Heart right ventricle (tissue), 16 donors: ENCODE measurements at regions not wholly inside any gene's neighbourhood (a gene's known extent, or its start where the extent isn't known, plus 50 kb on each side); places are given as distances from the start of the nearest gene placed in this dataset.

Source experiments
- ATAC-seq, 8 donors: fragments of 200-7000 bp; cut with Tn5 transposase; one replicate each; pipeline ENCODE4 v1.9.1; 2020; ENCODE audit warnings: mild to moderate bottlenecking in 8 of 8, moderate library complexity in 8 of 8, moderate number of reproducible peaks in 1 of 8
- DNase-seq, 2 donors: peaks; one replicate each; pipeline ENCODE4 v3.0.0-alpha.2; 2020
- H3K27ac ChIP-seq, 10 donors: fragments of 200-600 bp; sonication (generic) in 2 of 10; one replicate each; pipeline versions ENCODE4 v1.5.0 to v1.8.0; 2020 to 2022; ENCODE audit warnings: mild to moderate bottlenecking in 3 of 10
- H3K27me3 ChIP-seq, 7 donors: fragments of 200-600 bp; one replicate each; pipeline ENCODE4 v1.8.0; 2021 to 2022; ENCODE audit warnings: mild to moderate bottlenecking in 2 of 7
- H3K36me3 ChIP-seq, 9 donors: fragments of 200-600 bp; sonication (generic) in 1 of 9; one replicate each; pipeline versions ENCODE4 v1.5.0 to v1.8.0; 2020 to 2022; ENCODE audit warnings: mild to moderate bottlenecking in 2 of 9
- H3K4me1 ChIP-seq, 9 donors: fragments of 200-600 bp; sonication (generic) in 1 of 9; one replicate each; pipeline versions ENCODE4 v1.5.0 to v1.8.0; 2020 to 2022; ENCODE audit warnings: mild to moderate bottlenecking in 4 of 9
- H3K4me3 ChIP-seq, 10 donors: fragments of 200-600 bp; sonication (generic) in 2 of 10; one replicate each; pipeline versions ENCODE4 v1.5.0 to v1.8.0; 2020 to 2022; ENCODE audit warnings: mild to moderate bottlenecking in 7 of 10, moderate library complexity in 2 of 10
- H3K9me3 ChIP-seq, 11 donors: fragments of 200-600 bp in 10 of 11; sonication (generic) in 2 of 11; one replicate each; pipeline versions ENCODE4 v1.5.0 to v1.8.0; 2013 to 2022; ENCODE audit warnings: mild to moderate bottlenecking in 2 of 11, control low read depth in 1 of 11, moderate library complexity in 1 of 11
- WGBS, 2 donors: extraction: QIAGEN DNeasy Blood & Tissue Kit; methylation state at CpG; one replicate each; pipeline ENCODE4 v1.1.7; 2013; ENCODE audit warnings: inconsistent platforms in 1 of 2; 5-methylcytosine and 5-hydroxymethylcytosine counted together
- intact Hi-C, 10 donors: fragments of 100-400 bp; cut with DNase I; formaldehyde crosslinking; loops; one replicate each; pipeline versions ENCODE4 v1.11.1 to v1.14.2; 2022
- TF ChIP-seq, protein P1 (sequence below), 9 donors: fragments of 200-600 bp; sonication (generic) in 2 of 9; IDR thresholded peaks; one replicate each; pipeline versions ENCODE4 v1.5.0 to v1.8.0; 2021 to 2022; ENCODE audit warnings: antibody characterized with exemption in 9 of 9, mild to moderate bottlenecking in 5 of 9, moderate library complexity in 1 of 9
- donor health status: Arrhythmogenic right ventricular cardiomyopathy.
- donor health status: ischemic (EF 13 %, LVEDD 7.1; RV severe dilation, severe dysfunction).
- donor health status: healthy with polysubstance abuse.
- donor health status: DM: no; HTN: yes; CAD: no.
- donor health status: DM: no; HTN: no; CAD: no.
- donor health status: ischemic (EF 25% LVEDD 6.9; RV normal size, moderate dysfunction).
- donor health status: ischemic (EF 25% LVEDD 5.7; RV mildly dilated, moderate dysfunction).
- donor health status: healthy.
- donor health status: DM: yes; HTN: yes; CAD: no.
- donor health status: Ischemic cardiomyopathy.
- donor health status: ischemic (EF 35%, LVEDD 5.7; RV mildly dilated, moderate dysfunction).
- donor health status: nonischemic (EF 11% LVEDD 7.7; RV severe dilation, severe dysfunction).
- donor health status: DM: yes; HTN: yes; CAD: no.
- donor health status: PGD.
- donor health status: ischemic (EF 29% LVEDD 5.4; RV normal size, mild dysfunction).
- donor health status: nonischemic (EF 23%, LVEDD 6.1; RV moderate dilation, normal function).

GRCh38 chr11:11750017-11750878, 91.5 kb upstream of the USP47 start:
- H3K27me3 ChIP-seq = no peaks in the 10 kb centered on the region
- no peaks in the 10 kb centered on the region for H3K36me3 ChIP-seq
- TF ChIP-seq, protein P1, sequence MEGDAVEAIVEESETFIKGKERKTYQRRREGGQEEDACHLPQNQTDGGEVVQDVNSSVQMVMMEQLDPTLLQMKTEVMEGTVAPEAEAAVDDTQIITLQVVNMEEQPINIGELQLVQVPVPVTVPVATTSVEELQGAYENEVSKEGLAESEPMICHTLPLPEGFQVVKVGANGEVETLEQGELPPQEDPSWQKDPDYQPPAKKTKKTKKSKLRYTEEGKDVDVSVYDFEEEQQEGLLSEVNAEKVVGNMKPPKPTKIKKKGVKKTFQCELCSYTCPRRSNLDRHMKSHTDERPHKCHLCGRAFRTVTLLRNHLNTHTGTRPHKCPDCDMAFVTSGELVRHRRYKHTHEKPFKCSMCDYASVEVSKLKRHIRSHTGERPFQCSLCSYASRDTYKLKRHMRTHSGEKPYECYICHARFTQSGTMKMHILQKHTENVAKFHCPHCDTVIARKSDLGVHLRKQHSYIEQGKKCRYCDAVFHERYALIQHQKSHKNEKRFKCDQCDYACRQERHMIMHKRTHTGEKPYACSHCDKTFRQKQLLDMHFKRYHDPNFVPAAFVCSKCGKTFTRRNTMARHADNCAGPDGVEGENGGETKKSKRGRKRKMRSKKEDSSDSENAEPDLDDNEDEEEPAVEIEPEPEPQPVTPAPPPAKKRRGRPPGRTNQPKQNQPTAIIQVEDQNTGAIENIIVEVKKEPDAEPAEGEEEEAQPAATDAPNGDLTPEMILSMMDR (IDR thresholded peaks at IDR 0.05) = no peak
- no peak overlapping the region for H3K27ac ChIP-seq
- 98% methylated on average over 2 of the region's 2 CpGs for WGBS, 2 donors
- DNase-seq = no peak
- H3K4me3 ChIP-seq = no peak overlapping the region
- H3K9me3 ChIP-seq = no peaks in the 10 kb centered on the region
- intact Hi-C loops = loop anchor here in 1 of 10 donors (10.0 kb wide), 1 partner anchor 465 kb away; no protein-coding TSS in a partner anchor
- no peaks in the 10 kb centered on the region for H3K4me1 ChIP-seq
- ATAC-seq = no peak

DNA sequence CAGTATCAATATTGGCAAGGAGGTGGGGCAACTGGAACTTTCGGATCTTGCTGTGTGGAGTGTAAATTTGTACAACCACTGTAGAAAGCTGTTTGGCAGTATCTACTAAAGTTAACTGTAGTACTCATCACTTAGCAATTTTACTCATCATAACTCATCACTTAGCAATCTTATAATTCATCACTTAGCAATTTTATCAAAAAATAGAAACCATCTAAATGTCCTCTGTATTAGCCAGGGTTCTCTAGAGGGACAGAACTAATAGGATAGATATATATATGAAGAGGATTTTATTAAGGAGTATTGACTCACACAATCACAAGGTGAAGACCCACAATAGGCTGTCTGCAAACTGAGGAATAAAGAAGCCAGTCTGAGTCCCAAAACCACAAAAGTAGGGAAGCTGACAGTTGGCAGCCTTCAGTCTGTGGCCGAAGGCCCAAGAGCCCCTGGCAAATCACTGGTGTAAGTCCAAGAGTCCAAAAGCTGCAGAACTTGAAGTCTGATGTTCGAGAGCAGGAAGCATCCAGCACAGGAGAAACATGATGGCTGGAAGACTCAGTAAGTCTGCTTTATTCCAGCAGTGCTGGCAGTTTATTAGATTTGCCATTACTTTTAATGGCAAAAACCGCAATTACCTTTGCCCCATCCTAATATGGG, 92.9 kb upstream of the USP47 start:
- Histone ChIP-seq H3K4me1 (no peaks in the 10 kb centered on the region), H3K36me3 (no peaks in the 10 kb centered on the region), H3K9me3 (no peaks in the 10 kb centered on the region), H3K27ac (no peak overlapping the region), H3K27me3 (no peaks in the 10 kb centered on the region), H3K4me3 (no peak overlapping the region)
- DNase-seq (no peak), ATAC-seq (no peak)
- intact Hi-C loops = no loop called here
- 85 to 89% methylated on average over 4 of the region's 4 CpGs for WGBS, 2 donors
- TF ChIP-seq, protein P1 (IDR thresholded peaks at IDR 0.05) = no peak

DNA sequence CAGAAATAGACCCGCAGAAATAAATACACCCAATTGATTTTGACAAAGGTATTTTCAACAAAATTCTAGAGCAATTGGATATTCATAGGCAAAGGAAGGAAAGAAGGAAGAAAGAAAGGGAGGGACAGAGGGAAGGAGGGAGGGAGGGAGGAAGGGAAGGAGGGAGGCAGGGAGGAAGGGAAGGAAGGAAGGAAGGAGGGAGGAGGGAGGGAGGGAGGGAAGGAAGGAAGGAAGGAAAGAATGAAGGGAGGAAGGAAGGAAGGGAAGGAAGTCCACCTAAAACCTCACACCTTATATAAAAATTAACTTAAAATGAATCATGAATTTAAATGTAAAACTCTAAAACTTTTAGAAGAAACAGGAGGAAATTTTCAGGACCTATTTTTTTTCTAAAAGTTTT, 94.2 kb upstream of the USP47 start:
- Histone ChIP-seq H3K4me1 (no peaks in the 10 kb centered on the region), H3K4me3 (no peak overlapping the region), H3K27me3 (no peaks in the 10 kb centered on the region), H3K36me3 (no peaks in the 10 kb centered on the region), H3K9me3 (no peaks in the 10 kb centered on the region), H3K27ac (no peak overlapping the region)
- DNase-seq (no peak), ATAC-seq (no peak)
- WGBS, 2 donors = 96 to 97% methylated on average over 1 of the region's 1 CpG
- intact Hi-C loops = no loop called here
- TF ChIP-seq, protein P1 (IDR thresholded peaks at IDR 0.05) = no peak

DNA sequence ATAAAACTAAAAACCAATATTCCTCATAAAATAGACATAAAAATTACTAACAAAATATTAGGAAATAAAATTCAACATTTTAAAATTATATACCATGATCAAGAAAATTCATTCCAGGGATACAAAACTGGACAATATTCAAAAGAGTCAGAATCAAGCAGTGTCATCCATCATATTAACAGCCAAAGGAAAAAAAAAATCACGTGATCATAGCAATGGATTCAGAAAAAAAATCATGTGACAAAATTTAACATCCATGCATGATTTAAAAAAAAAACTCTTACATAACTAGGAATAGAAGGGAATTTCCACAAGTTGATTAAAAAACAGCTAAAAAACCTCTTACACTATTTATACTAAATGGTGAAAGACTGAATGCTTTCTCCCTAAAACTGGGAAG, 95.3 kb upstream of the USP47 start:
- TF ChIP-seq, protein P1 (IDR thresholded peaks at IDR 0.05) = no peak
- ATAC-seq (no peak), DNase-seq (no peak)
- WGBS, 2 donors = 84 to 94% methylated on average over 1 of the region's 1 CpG
- H3K4me3 ChIP-seq = no peak overlapping the region
- H3K9me3 ChIP-seq = no peaks in the 10 kb centered on the region
- H3K27ac ChIP-seq = no peak overlapping the region
- H3K27me3 ChIP-seq = no peaks in the 10 kb centered on the region
- no peaks in the 10 kb centered on the region for H3K4me1 ChIP-seq
- intact Hi-C loops = no loop called here
- H3K36me3 ChIP-seq = no peaks in the 10 kb centered on the region
